HG03460 (cell line): ENCODE measurements at regions not wholly inside any gene's neighbourhood (a gene's known extent, or its start where the extent isn't known, plus 50 kb on each side); places are given as distances from the start of the nearest gene placed in this dataset.

Experiments used
- ATAC-seq: cut with Tn5 transposase; IDR thresholded peaks from one replicate; pipeline ENCODE4 v1.9.1; 2021; ENCODE audit not compliant: unreplicated experiment

DNA sequence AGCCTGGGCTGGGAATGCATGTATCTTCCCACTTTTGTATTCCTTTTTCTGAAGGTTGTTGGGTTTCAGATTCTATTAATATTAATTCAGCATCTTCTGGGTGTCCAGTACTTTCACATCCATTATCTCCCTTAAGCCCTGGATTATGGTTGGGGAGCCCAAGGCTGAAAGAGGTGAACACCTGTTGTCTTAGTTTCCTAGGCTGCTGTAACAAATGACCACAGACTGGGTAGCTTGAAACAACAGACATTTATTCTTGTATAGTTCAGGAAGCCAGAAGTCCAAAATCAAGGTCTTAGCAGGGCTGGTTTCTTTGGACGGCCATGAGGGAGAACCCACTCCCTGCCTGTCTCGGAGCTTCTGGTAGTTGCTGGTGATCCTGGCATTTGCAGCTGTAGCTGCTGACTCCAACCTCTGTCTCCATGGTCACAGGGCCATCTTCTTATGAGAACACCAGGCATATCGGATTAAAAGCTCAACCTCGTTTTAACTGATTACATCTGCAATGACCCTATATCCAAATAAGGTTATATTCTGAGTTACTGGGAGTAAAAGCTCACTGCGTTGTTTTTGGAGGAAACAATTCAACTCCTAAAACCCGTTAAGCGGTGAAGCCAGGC, 68.2 kb upstream of the CLMN start:
- ATAC-seq = no peak

DNA sequence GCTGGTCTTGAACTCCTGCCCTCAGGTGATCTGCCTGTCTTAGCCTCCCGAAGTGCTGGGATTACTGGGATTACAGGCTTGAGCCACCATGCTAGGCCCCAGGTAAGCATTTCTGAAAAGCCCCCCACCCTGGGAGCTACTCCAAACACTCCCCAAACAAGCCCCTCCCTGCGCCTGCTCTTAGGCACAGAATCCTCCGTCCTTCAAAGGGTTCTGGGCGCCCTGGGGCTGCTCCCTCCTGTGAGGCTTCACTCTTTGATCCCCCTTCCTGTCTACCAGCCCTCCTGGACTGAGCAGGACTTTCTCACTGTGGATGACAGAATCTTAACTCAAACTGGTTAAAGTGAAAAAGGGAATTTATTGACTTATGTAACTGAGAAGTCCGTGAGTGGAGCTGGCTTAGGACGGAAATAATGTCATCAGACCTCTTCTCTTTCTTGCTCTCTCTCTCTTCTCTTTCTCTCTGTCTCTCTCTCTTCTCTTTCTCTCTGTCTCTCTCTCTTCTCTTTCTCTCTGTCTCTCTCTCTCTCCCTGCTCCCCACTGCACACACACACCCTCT, 66.9 kb upstream of the CLMN start:
- no peak for ATAC-seq

DNA sequence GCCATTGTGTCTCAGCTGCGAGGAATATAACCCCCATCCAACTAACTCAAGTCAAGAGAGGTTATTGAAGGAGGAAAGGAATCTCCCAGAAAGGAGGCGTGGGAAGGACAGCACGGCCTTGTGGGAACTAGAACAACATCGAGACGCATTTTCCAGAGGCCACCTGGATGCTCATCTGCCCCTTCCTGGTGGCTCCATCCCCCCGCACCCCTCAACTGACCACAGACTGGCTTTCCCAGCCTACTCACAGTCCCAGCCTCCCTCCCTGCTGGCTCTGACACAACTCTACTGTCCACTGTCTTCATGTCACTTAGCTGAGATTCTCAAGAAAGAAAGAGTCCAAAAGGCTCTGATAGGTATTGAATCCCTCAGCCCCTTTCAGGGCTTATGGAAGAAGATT, 66.0 kb upstream of the CLMN start:
- ATAC-seq = no peak

DNA sequence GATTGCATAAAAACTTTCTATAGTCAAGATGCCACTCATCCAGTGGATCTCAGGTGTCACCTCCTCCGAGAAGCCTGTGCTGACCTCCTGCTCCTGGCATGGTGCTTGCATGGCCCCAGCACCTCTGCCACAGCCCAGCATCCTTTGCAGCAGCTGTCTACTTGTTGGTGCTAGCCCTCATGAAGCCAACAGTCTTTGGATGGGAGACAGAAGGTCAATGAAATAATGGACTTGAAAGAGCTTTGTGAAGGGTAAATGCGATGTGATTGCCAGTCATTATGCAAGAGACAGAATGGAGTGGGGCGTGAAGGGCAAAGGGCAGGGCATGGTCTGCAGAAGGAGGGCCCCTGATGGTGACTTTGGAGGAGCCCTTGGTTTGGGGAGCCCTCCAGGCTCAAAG, 63.0 kb upstream of the CLMN start:
- ATAC-seq = no peak

DNA sequence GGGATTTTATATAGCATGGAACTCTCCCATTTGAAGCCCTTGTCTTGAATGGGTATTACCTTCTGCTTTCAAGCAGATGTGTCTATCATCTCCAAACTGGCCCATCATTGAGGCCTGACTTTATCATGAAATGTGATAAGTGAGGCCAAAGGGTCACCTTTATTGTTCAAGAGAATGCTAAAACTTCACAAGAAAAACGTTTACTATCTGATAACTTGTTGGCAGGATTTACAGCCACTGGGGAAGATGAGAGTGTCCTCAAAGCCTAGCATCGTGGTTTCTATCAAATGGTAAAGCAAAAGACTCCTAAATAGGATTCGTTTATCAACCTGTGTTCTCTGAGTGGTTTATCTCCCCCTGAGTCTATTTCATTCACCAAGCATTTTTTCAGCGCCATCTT, 62.0 kb upstream of the CLMN start:
- no peak for ATAC-seq

DNA sequence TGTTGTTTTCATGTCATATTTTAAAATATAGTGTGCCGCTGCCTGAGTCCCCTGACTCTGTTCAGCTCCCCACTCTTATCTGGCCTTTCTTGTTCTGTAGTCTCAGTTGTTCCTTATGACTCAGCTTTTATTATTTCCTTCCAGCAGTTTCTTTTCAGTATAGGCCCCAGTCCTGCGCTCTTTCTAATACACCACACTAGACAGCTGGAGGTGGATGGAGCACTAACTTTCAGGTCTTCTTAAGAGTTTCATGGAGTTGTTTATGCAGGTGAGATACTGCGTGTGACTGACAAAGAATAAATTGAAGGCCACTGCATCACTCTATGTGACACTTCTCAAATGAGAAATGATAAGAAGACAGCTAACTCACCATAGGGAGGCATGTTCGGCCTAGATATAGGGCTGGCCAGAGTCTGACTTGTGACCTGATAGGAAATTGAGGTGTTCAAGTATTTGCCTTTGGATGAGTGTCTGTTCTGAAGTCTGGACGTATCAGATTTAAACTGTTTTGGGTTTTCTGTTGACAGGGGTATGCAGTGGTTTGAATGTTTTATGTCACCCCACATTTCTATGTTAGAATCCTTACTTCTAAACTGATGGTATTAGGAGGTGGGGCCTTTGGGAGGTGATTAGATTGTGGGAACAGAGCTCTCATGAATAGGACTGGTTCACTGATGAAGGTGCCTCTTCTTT, 60.8 kb upstream of the CLMN start:
- ATAC-seq = no peak

DNA sequence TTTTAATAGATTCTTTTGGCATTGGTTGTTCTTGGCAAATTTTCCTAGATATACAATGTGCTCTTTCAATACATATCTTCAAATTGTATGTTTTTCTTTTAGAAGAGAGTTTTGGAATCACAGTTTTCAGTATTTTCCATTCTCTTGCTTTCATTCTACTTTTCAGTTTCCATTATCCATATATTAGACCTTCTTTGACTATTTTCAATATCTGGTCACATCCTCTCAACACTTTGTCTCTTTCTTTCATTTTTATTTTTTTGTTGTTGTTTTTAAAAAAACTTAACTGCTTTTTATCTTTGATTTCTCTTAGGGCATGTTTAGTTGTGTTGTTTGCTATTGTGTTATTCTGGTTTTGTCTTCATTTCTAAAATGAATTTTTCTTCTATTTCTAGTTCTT, 59.9 kb upstream of the CLMN start:
- ATAC-seq = no peak

DNA sequence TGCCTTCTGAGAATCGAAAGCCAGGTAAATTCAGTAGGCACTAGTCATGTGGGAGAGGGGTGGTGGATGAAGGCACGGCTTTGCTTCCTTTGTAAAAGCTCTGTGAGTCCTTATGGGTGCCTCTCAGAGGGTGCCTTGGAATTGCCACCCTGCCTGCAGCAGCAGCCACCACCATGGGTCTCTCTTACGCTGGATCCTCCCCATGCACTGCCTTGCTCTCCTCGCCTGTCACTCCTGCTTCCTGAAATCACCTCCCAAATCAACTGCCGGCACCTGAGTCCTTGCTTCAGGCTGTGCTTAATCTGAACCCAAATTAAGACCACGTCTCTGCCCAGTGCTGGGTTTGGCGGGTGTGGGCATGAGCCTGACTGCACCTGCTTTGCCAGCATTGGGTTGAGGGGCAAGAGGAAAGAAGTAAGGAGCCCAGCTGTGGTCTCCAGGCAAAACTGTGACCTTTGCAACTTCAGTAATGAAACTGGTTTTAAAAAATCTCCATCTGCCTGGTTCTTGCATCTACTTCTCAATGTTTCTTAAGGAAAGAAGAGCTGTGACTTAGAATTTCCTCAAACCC, 55.9 kb upstream of the CLMN start:
- ATAC-seq = no peak

DNA sequence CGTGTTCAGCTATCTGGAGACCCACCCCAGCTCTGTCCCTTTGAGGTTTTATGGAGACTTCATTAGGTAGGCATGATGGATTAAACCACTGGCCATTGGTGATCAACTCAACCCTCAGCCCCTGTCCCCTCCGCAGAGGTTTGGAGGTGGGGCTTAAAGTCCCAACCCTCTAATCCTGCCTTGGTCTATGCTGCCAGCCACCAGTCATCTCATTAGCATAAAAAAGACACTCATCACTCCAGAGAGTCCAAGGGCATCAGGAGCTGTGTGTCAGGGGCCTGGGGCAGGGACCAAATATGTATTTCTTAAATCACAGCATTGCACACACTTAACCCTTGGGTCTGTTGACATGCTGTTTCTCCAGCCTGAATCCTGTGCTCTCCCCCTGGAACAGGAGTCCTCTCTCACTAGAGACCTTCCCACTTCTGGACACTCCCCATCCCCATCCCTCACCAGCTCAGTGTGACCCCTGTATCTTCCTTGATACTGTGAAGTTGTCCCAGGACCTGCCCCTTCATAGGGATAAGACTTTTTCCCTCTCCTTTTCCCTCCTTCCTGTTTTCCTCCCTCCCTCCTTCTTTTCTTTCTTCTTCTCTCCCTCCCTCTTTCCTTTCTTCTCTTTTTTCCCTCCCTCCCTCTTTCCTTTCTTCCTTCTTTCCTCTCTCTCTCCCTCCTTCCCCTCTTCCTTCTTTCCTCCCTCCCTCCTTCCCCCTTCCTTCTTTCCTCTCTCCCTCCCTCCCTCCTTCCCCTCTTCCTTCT, 54.7 kb upstream of the CLMN start:
- ATAC-seq = no peak

DNA sequence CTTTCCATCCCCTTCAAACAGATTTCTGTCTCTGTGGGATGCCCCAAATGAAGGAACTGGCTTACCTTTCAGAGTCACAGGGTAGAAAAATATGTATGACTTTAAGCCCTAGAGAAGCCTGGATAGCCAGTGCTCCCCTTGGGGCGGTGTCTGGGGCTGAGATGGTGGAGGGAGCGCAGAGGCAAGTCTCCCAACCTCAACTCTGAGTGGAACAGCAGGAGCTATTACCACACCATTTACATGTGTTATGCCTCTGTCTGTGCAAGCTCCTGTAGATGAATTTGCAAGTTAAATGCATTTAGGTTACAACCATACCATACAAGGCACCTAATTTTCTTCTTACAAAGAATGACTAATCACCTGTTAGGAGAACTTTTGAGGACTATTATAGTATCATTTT, 50.4 kb upstream of the CLMN start:
- ATAC-seq = no peak
